DMS153 treated with DMSO at 0.1 percent for 48 hours (cell line): ENCODE measurements at regions not wholly inside any gene's neighbourhood (a gene's known extent, or its start where the extent isn't known, plus 50 kb on each side); places are given as distances from the start of the nearest gene placed in this dataset.
"Not testable (repeated sequence)": the region's sequence is repeated elsewhere in the genome, so short reads cannot be mapped to it uniquely, and the experiment has no call there.

Experiments used
- DNase-seq: peaks from one replicate; lab custom pipeline; 2025; ENCODE audit not compliant: unreplicated experiment; lab: John Stamatoyannopoulos, UW

GRCh38 chr3:32042867-32043266, 61.3 kb downstream of the ZNF860 start:
- not testable (repeated sequence) for DNase-seq

- peak; percentile 40 for DNase-seq
These were observed 61.1 kb upstream of the GPD1L start for GRCh38 chr3:32045091-32045915.

DNA sequence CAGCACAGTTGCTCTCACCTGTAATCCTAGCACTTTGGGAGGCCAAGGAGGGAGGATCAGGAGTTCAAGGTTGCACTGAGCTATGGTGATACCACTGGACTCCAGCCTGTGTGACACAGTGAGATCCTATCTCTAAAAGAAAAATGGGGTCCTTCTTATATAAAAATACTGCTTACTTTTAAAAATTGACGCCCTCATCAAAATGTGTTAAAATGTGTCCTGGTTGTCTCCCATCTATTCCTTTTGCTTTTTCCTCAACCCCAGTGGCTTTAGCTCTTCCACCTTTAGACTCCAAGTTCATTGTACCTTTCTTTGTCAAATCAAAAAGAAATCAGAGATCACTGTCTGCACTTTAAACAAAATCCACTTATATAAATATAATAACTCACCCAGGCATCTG, 60.3 kb upstream of the GPD1L start:
- DNase-seq = no peak

DNA sequence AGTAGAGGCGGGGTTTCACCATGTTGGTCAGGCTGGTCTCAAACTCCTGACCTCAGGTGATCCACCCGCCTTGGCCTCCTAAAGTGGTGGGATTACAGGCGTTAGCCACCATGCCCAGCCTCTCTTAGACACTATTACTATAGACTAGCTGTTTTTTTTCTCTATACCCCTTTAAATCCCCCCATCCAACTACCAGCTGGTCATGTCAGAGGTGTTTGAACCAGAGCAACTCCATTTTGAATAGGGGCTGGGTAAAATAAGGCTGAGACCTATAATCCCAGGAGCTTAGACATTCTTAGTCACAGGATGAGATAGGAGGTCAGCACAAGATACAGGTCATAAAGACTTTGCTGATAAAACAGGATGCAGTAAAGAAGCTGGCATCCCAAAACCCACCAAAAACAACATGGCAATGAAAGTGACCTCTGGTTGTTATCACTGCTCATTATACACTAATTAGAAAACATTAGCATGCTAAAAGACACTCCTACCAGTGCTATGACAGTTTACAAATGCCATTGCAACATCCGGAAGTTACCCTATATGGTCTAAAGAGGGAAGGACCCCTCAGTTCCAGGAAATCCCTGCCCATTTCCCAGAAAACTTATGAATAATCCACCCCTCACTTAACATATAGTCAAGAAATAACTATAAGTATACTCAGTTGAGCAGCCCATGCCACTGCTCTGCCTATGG, 57.8 kb upstream of the GPD1L start:
- DNase-seq = no peak

GRCh38 chr3:32049916-32050315, 56.5 kb upstream of the GPD1L start:
- DNase-seq = no peak

DNA sequence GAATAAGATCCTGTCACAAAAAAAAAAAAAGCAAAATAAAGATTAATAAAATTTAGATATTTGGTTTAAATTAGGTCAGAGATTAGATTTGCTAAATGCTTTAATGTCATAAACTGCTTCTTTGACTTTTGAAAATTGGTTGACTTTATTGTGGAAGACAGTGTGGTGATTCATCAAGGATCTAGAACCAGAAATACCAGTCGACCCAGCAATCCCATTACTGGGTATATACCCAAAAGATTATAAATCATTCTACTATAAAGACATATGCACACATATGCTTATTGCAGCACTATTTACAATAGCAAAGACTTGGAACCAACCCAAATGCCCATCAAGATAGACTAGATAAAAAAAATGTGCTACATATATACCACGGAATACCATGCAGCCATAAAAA, 54.2 kb upstream of the GPD1L start:
- DNase-seq = not testable (repeated sequence)

GRCh38 chr3:32052851-32053250, 53.6 kb upstream of the GPD1L start:
- not testable (repeated sequence) for DNase-seq

DNA sequence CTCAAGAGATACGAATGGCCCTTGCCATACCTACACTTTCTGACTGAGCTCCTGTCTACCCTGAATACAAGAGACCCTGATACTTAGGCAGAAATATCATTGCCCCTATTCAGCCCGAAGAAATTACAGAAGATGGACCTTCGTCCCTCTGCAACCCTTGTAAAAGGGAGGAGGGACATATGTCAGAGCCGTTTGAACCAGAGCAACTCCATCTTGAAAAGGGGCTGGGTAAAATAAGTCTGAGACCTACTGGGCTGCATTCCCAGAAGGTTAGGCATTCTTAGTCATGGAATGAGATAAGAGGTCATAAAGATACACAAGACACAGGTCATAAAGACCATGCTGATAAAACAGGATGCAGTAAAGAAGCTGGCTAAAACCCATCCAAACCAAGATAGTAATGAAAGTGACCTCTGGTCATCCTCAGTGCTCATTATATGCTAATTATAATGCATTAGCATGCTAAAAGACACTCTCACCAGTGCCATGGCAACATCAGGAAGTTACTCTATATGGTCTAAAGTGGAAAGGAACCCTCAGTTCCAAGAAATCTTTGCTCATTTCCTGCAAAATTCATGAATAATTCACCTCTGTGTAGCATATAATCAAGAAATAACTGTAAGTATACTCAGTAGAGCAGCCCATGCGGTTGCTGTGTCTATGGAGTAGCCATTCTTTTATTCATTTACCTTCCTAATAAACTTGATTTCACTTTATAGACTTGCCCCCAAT, 49.7 kb upstream of the GPD1L start:
- no peak for DNase-seq
